GM18502 (cell line): ENCODE measurements at regions not wholly inside any gene's neighbourhood (a gene's known extent, or its start where the extent isn't known, plus 50 kb on each side); places are given as distances from the start of the nearest gene placed in this dataset.
"Not testable (repeated sequence)": the region's sequence is repeated elsewhere in the genome, so short reads cannot be mapped to it uniquely, and the experiment has no call there.

Experiments used
- ATAC-seq: cut with Tn5 transposase; IDR thresholded peaks from one replicate; pipeline ENCODE4 v1.9.1; 2021; ENCODE audit warnings: mild to moderate bottlenecking; ENCODE audit not compliant: unreplicated experiment, poor library complexity

- ATAC-seq, result no peak
Measured at GRCh38 chr5:120913396-120913795, 449.3 kb downstream of the PRR16 start.

GRCh38 chr5:120917214-120917758, 453.2 kb downstream of the PRR16 start:
- no peak for ATAC-seq

GRCh38 chr5:120919017-120919416, 454.9 kb downstream of the PRR16 start:
- ATAC-seq, result no peak

- ATAC-seq, result no peak
Measured at GRCh38 chr5:120923026-120923425, 458.9 kb downstream of the PRR16 start.

GRCh38 chr5:120926471-120926870, 462.4 kb downstream of the PRR16 start:
- no peak for ATAC-seq

- no peak for ATAC-seq
Measured at GRCh38 chr5:120927950-120928530, 463.9 kb downstream of the PRR16 start.

- ATAC-seq, result no peak
Measured at GRCh38 chr5:120932480-120932879, 468.4 kb downstream of the PRR16 start.

GRCh38 chr5:120934031-120934430, 469.9 kb downstream of the PRR16 start:
- no peak for ATAC-seq

- no peak for ATAC-seq
Measured at GRCh38 chr5:120936652-120937051, 472.6 kb downstream of the PRR16 start.

- no peak for ATAC-seq
Measured at GRCh38 chr5:120938604-120939003, 474.5 kb downstream of the PRR16 start.

GRCh38 chr5:120942596-120943350, 478.7 kb downstream of the PRR16 start:
- ATAC-seq, result no peak

GRCh38 chr5:120949596-120949995, 485.5 kb downstream of the PRR16 start:
- ATAC-seq, result not testable (repeated sequence)

- ATAC-seq, result not testable (repeated sequence)
Measured at GRCh38 chr5:120953445-120953844, 489.3 kb downstream of the PRR16 start.

- ATAC-seq, result no peak
Measured at GRCh38 chr5:120954255-120954654, 490.2 kb downstream of the PRR16 start.

- ATAC-seq, result no peak
Measured at GRCh38 chr5:120955795-120956194, 491.7 kb downstream of the PRR16 start.

- no peak for ATAC-seq
Measured at GRCh38 chr5:120958877-120959485, 494.9 kb downstream of the PRR16 start.

GRCh38 chr5:120960510-120960909, 496.4 kb downstream of the PRR16 start:
- no peak for ATAC-seq

GRCh38 chr5:120967366-120967765, 503.3 kb downstream of the PRR16 start:
- ATAC-seq, result no peak

GRCh38 chr5:120974690-120975089, 510.6 kb downstream of the PRR16 start:
- no peak for ATAC-seq

- ATAC-seq, result no peak
Measured at GRCh38 chr5:120982351-120982750, 518.3 kb downstream of the PRR16 start.

GRCh38 chr5:120985526-120985925, 521.4 kb downstream of the PRR16 start:
- ATAC-seq, result no peak
